Heart right ventricle (tissue), 16 donors: ENCODE measurements at regions not wholly inside any gene's neighbourhood (a gene's known extent, or its start where the extent isn't known, plus 50 kb on each side); places are given as distances from the start of the nearest gene placed in this dataset.

ENCODE experiments used
- ATAC-seq, 8 donors: fragments of 200-7000 bp; cut with Tn5 transposase; one replicate each; pipeline ENCODE4 v1.9.1; 2020; ENCODE audit warnings: mild to moderate bottlenecking in 8 of 8, moderate library complexity in 8 of 8, moderate number of reproducible peaks in 1 of 8
- DNase-seq, 2 donors: peaks; one replicate each; pipeline ENCODE4 v3.0.0-alpha.2; 2020
- H3K27ac ChIP-seq, 10 donors: fragments of 200-600 bp; sonication (generic) in 2 of 10; one replicate each; pipeline versions ENCODE4 v1.5.0 to v1.8.0; 2020 to 2022; ENCODE audit warnings: mild to moderate bottlenecking in 3 of 10
- H3K27me3 ChIP-seq, 7 donors: fragments of 200-600 bp; one replicate each; pipeline ENCODE4 v1.8.0; 2021 to 2022; ENCODE audit warnings: mild to moderate bottlenecking in 2 of 7
- H3K36me3 ChIP-seq, 9 donors: fragments of 200-600 bp; sonication (generic) in 1 of 9; one replicate each; pipeline versions ENCODE4 v1.5.0 to v1.8.0; 2020 to 2022; ENCODE audit warnings: mild to moderate bottlenecking in 2 of 9
- H3K4me1 ChIP-seq, 9 donors: fragments of 200-600 bp; sonication (generic) in 1 of 9; one replicate each; pipeline versions ENCODE4 v1.5.0 to v1.8.0; 2020 to 2022; ENCODE audit warnings: mild to moderate bottlenecking in 4 of 9
- H3K4me3 ChIP-seq, 10 donors: fragments of 200-600 bp; sonication (generic) in 2 of 10; one replicate each; pipeline versions ENCODE4 v1.5.0 to v1.8.0; 2020 to 2022; ENCODE audit warnings: mild to moderate bottlenecking in 7 of 10, moderate library complexity in 2 of 10
- H3K9me3 ChIP-seq, 11 donors: fragments of 200-600 bp in 10 of 11; sonication (generic) in 2 of 11; one replicate each; pipeline versions ENCODE4 v1.5.0 to v1.8.0; 2013 to 2022; ENCODE audit warnings: mild to moderate bottlenecking in 2 of 11, control low read depth in 1 of 11, moderate library complexity in 1 of 11
- CTCF ChIP-seq, 9 donors: fragments of 200-600 bp; sonication (generic) in 2 of 9; IDR thresholded peaks; one replicate each; pipeline versions ENCODE4 v1.5.0 to v1.8.0; 2021 to 2022; ENCODE audit warnings: antibody characterized with exemption in 9 of 9, mild to moderate bottlenecking in 5 of 9, moderate library complexity in 1 of 9
- WGBS, 2 donors: extraction: QIAGEN DNeasy Blood & Tissue Kit; methylation state at CpG; one replicate each; pipeline ENCODE4 v1.1.7; 2013; ENCODE audit warnings: inconsistent platforms in 1 of 2; 5-methylcytosine and 5-hydroxymethylcytosine counted together
- intact Hi-C, 10 donors: fragments of 100-400 bp; cut with DNase I; formaldehyde crosslinking; loops; one replicate each; pipeline versions ENCODE4 v1.11.1 to v1.14.2; 2022
- donor health status: Arrhythmogenic right ventricular cardiomyopathy.
- donor health status: ischemic (EF 13 %, LVEDD 7.1; RV severe dilation, severe dysfunction).
- donor health status: healthy with polysubstance abuse.
- donor health status: DM: no; HTN: yes; CAD: no.
- donor health status: DM: no; HTN: no; CAD: no.
- donor health status: ischemic (EF 25% LVEDD 6.9; RV normal size, moderate dysfunction).
- donor health status: ischemic (EF 25% LVEDD 5.7; RV mildly dilated, moderate dysfunction).
- donor health status: healthy.
- donor health status: DM: yes; HTN: yes; CAD: no.
- donor health status: Ischemic cardiomyopathy.
- donor health status: ischemic (EF 35%, LVEDD 5.7; RV mildly dilated, moderate dysfunction).
- donor health status: nonischemic (EF 11% LVEDD 7.7; RV severe dilation, severe dysfunction).
- donor health status: DM: yes; HTN: yes; CAD: no.
- donor health status: PGD.
- donor health status: ischemic (EF 29% LVEDD 5.4; RV normal size, mild dysfunction).
- donor health status: nonischemic (EF 23%, LVEDD 6.1; RV moderate dilation, normal function).

GRCh38 chr1:90562892-90563291, 154.2 kb downstream of the BARHL2 start:
- Histone ChIP-seq H3K27ac (no peak overlapping the region), H3K4me3 (no peak overlapping the region), H3K27me3 (peaks cover 0 to 9% (median 0%) of the 10 kb centered on the region in 7 donors), H3K4me1 (peaks cover 0 to 8% (median 0%) of the 10 kb centered on the region in 9 donors), H3K9me3 (no peaks in the 10 kb centered on the region), H3K36me3 (no peaks in the 10 kb centered on the region)
- 46 to 48% methylated on average over 2 of the region's 2 CpGs for WGBS, 2 donors
- intact Hi-C loops = no loop called here
- ATAC-seq (no peak), DNase-seq (no peak)
- no peak for TF ChIP-seq CTCF (IDR thresholded peaks at IDR 0.05)

- no peak overlapping the region for H3K27ac ChIP-seq
- peaks cover 0 to 9% (median 0%) of the 10 kb centered on the region in 7 donors for H3K27me3 ChIP-seq
- H3K36me3 ChIP-seq = no peaks in the 10 kb centered on the region
- 34 to 37% methylated on average over 3 of the region's 3 CpGs for WGBS, 2 donors
- peaks cover 0 to 8% (median 0%) of the 10 kb centered on the region in 9 donors for H3K4me1 ChIP-seq
- TF ChIP-seq CTCF (IDR thresholded peaks at IDR 0.05) = no peak
- H3K9me3 ChIP-seq = no peaks in the 10 kb centered on the region
- intact Hi-C loops = no loop called here
- no peak overlapping the region for H3K4me3 ChIP-seq
- ATAC-seq (no peak), DNase-seq (no peak)
Observed at GRCh38 chr1:90561911-90562310, 155.2 kb downstream of the BARHL2 start.

DNA sequence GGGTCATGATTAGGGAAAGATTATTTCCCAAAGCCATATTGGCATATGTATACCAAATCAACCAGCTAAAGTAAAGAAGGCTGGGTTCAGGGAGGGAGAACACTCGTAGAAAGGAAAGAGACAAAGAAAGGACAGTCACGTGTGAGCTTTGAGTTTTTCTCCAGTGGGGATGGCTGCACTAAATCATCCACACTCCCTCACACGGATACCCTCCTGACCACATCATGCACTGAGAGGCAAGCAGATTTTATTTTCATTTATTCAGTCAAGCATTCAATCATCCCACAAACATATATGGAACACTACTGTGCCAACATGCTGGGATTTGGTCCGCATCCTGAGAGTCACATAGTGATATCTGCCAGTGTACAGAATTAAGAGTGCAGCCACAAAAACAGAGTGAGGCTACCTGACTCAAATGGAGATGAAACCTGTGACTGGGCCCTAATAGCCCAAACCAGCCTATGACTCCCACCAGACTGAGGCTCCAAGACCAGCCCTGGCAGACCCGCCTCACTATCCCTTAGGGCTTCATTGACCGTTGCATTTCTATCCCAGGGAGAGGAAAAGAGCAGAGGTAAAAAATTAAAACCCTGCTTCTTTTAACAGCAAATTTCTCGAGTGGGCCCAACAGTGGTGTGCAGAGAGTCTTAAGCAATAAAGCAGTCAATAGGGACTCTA, 155.9 kb downstream of the BARHL2 start:
- H3K27me3 ChIP-seq = peaks cover 0 to 6% (median 0%) of the 10 kb centered on the region in 7 donors
- DNase-seq = no peak
- no peaks in the 10 kb centered on the region for H3K36me3 ChIP-seq
- intact Hi-C loops = no loop called here
- TF ChIP-seq CTCF (IDR thresholded peaks at IDR 0.05) = no peak
- no peak overlapping the region for H3K4me3 ChIP-seq
- ATAC-seq = no peak
- H3K9me3 ChIP-seq = no peaks in the 10 kb centered on the region
- 54 to 56% methylated on average over 7 of the region's 7 CpGs for WGBS, 2 donors
- peaks cover 0 to 8% (median 0%) of the 10 kb centered on the region in 9 donors for H3K4me1 ChIP-seq
- no peak overlapping the region for H3K27ac ChIP-seq

GRCh38 chr1:90558754-90559378, 158.2 kb downstream of the BARHL2 start:
- Histone ChIP-seq H3K36me3 (no peaks in the 10 kb centered on the region), H3K27me3 (peaks cover 0 to 3% (median 0%) of the 10 kb centered on the region in 7 donors), H3K9me3 (no peaks in the 10 kb centered on the region), H3K4me3 (no peak overlapping the region), H3K27ac (no peak overlapping the region), H3K4me1 (peaks cover 0 to 1% (median 0%) of the 10 kb centered on the region in 9 donors)
- intact Hi-C loops = no loop called here
- no peak for ATAC-seq
- TF ChIP-seq CTCF (IDR thresholded peaks at IDR 0.05) = no peak
- DNase-seq = no peak
- 75 to 76% methylated on average over 6 of the region's 6 CpGs for WGBS, 2 donors
